ENCODE measurements at regions not wholly inside any gene's neighbourhood (a gene's known extent, or its start where the extent isn't known, plus 50 kb on each side); places are given as distances from the start of the nearest gene placed in this dataset.

DNA sequence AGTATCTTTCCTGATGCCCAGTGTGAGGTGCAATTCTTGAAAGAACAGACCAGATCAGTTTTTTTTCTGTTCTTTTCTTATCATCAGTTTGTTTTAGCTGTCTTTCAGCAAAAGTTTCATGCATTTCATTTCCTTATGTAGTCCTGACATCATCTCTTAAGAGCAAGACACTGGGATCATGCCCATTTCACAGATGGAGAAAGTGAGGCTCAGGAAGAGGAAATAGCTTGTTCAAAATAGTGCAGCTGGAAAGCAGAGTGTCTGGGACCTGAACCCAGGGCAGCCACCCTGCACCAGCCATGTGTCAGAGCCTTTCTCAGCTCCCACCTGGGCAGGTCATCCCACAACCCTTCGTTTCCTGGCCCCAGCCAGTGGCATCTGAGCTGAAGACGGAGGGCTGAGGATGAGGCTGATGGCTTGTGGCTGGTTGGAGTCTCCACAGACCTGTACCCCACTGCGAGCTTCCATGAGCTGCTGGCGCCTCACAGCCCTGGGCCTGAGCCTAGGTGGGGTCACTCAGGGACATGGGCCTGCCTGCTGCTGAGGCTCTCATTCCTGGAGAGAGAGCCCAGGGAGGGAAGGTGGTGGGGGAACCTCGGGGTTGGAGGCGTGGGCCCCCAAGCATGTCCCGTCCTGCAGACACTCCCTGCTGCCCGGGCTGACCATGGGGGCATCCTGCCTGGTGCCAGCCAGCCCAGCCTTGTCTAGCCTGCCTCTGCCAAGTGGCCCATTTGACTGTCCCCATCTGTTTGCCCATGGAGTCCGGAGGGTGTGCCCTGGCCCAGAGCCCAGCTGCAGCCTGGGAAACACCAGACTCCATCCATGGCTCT lies 61.8 kb downstream of the SMIM38 start:
- no peaks in the 10 kb centered on the region for H3F3A ChIP-seq (ENCODE audit: low read depth)
- no peaks in the 10 kb centered on the region for H3K27me3 ChIP-seq (ENCODE audit: insufficient read depth, low read length, poor library complexity, severe bottlenecking)
- no peak overlapping the region for H3K4me2 ChIP-seq (ENCODE audit: low read depth, low read length, poor library complexity, severe bottlenecking)
- no peak overlapping the region for H2AFZ ChIP-seq (ENCODE audit: low read length)
- H3K9me3 ChIP-seq (ENCODE audit: insufficient read depth, low read depth, low read length), result no peaks in the 10 kb centered on the region
- H4K20me1 ChIP-seq (ENCODE audit: insufficient read depth, low read length, poor library complexity, severe bottlenecking), result no peaks in the 10 kb centered on the region
- no peak overlapping the region for H3K4me3 ChIP-seq (ENCODE audit: low read length, poor library complexity, severe bottlenecking)
- H3K4me1 ChIP-seq (ENCODE audit: insufficient read depth, low read length, poor library complexity, severe bottlenecking), result no peaks in the 10 kb centered on the region
- H3K9ac ChIP-seq (ENCODE audit: low read depth, low read length, poor library complexity, severe bottlenecking), result no peak overlapping the region
- no peaks in the 10 kb centered on the region for H3K36me3 ChIP-seq (ENCODE audit: insufficient read depth, low read length)
- no peaks in the 10 kb centered on the region for H3K9me2 ChIP-seq (replicated peaks; ENCODE audit: low read depth, low read length)
- no peaks in the 10 kb centered on the region for H3K79me2 ChIP-seq (ENCODE audit: insufficient read depth, low read length)
- TF ChIP-seq, protein P1, sequence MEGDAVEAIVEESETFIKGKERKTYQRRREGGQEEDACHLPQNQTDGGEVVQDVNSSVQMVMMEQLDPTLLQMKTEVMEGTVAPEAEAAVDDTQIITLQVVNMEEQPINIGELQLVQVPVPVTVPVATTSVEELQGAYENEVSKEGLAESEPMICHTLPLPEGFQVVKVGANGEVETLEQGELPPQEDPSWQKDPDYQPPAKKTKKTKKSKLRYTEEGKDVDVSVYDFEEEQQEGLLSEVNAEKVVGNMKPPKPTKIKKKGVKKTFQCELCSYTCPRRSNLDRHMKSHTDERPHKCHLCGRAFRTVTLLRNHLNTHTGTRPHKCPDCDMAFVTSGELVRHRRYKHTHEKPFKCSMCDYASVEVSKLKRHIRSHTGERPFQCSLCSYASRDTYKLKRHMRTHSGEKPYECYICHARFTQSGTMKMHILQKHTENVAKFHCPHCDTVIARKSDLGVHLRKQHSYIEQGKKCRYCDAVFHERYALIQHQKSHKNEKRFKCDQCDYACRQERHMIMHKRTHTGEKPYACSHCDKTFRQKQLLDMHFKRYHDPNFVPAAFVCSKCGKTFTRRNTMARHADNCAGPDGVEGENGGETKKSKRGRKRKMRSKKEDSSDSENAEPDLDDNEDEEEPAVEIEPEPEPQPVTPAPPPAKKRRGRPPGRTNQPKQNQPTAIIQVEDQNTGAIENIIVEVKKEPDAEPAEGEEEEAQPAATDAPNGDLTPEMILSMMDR (conservative IDR thresholded peaks at IDR 0.05; ENCODE audit: low read length), result no peak
- no peak for TF ChIP-seq EZH2phosphoT487 (IDR thresholded peaks at IDR 0.05; ENCODE audit: borderline replicate concordance)

DNA sequence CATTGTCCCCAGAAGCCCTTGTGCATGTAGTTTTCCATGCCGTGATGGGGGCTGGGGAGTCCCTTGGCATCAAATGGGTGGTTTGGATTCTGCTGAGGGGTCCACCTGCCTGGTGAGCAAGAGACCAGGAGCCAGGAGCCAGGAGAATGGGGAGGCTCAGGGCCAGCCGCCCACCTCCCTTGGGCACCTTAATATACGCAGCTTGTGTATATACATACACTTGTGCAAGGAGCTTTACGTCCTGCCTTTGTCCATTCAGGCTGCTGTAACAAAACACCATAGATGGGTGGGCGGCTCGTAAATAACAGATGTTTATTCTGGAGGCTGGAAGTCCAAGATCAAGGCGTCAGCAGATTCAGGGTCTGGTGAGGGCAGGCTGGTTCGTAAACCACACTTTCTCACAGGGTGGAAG lies 62.5 kb downstream of the SMIM38 start:
- Histone ChIP-seq H3K27me3 (ENCODE audit: insufficient read depth, low read length, poor library complexity, severe bottlenecking) (no peaks in the 10 kb centered on the region), H3K79me2 (ENCODE audit: insufficient read depth, low read length) (no peaks in the 10 kb centered on the region), H3K9ac (ENCODE audit: low read depth, low read length, poor library complexity, severe bottlenecking) (no peak overlapping the region), H3K9me3 (ENCODE audit: insufficient read depth, low read depth, low read length) (no peaks in the 10 kb centered on the region), H3K36me3 (ENCODE audit: insufficient read depth, low read length) (no peaks in the 10 kb centered on the region), H3K4me2 (ENCODE audit: low read depth, low read length, poor library complexity, severe bottlenecking) (no peak overlapping the region), H3K4me1 (ENCODE audit: insufficient read depth, low read length, poor library complexity, severe bottlenecking) (no peaks in the 10 kb centered on the region), H3K9me2 (replicated peaks; ENCODE audit: low read depth, low read length) (no peaks in the 10 kb centered on the region), H3F3A (ENCODE audit: low read depth) (no peaks in the 10 kb centered on the region), H4K20me1 (ENCODE audit: insufficient read depth, low read length, poor library complexity, severe bottlenecking) (no peaks in the 10 kb centered on the region), H2AFZ (ENCODE audit: low read length) (no peak overlapping the region), H3K4me3 (ENCODE audit: low read length, poor library complexity, severe bottlenecking) (no peak overlapping the region)
- no peak for TF ChIP-seq EZH2phosphoT487 (IDR thresholded peaks at IDR 0.05; ENCODE audit: borderline replicate concordance)
- TF ChIP-seq, protein P1 (conservative IDR thresholded peaks at IDR 0.05; ENCODE audit: low read length), result no peak

DNA sequence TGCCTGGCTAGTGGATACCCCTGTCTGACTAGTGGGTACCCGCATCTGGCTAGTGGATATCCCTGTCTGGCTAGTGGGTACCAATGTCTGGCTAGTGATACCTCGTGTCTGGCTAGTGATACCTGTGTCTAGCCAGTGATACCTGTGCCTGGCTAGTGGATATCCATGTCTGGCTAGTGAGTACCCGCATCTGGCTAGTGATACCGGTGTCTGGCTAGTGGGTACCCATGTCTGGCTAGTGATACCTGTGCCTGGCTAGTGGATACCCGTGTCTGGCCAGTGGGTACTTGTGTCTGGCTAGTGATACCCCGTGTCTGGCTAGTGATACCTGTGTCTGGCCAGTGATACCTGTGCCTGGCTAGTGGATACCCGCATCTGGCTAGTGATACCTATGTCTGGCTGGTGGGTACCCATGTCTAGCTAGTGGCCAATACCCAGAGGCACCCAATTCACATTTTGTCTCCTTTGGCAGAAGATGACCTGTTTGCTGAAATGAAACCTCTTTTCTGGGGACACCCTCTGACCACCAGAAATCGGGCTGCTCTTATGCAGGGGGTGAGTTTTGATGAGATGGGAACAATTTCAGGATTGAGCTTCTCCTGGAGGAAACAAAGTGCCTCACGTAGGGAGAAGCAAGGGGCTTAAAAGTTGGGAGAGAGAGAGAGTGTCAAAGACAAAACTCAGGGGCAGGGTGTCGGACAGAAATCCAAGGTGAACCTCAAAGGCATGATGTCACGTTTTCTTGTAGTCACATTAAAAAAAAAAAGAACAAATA lies 63.4 kb downstream of the SMIM38 start:
- Histone ChIP-seq H3K4me2 (ENCODE audit: low read depth, low read length, poor library complexity, severe bottlenecking) (no peak overlapping the region), H3K9ac (ENCODE audit: low read depth, low read length, poor library complexity, severe bottlenecking) (no peak overlapping the region), H3K9me2 (replicated peaks; ENCODE audit: low read depth, low read length) (no peaks in the 10 kb centered on the region), H3K36me3 (ENCODE audit: insufficient read depth, low read length) (no peaks in the 10 kb centered on the region), H3F3A (ENCODE audit: low read depth) (no peaks in the 10 kb centered on the region), H3K4me1 (ENCODE audit: insufficient read depth, low read length, poor library complexity, severe bottlenecking) (no peaks in the 10 kb centered on the region), H3K4me3 (ENCODE audit: low read length, poor library complexity, severe bottlenecking) (no peak overlapping the region), H3K9me3 (ENCODE audit: insufficient read depth, low read depth, low read length) (no peaks in the 10 kb centered on the region), H4K20me1 (ENCODE audit: insufficient read depth, low read length, poor library complexity, severe bottlenecking) (no peaks in the 10 kb centered on the region), H3K79me2 (ENCODE audit: insufficient read depth, low read length) (no peaks in the 10 kb centered on the region), H3K27me3 (ENCODE audit: insufficient read depth, low read length, poor library complexity, severe bottlenecking) (no peaks in the 10 kb centered on the region), H2AFZ (ENCODE audit: low read length) (no peak overlapping the region)
- no peak for TF ChIP-seq EZH2phosphoT487 (IDR thresholded peaks at IDR 0.05; ENCODE audit: borderline replicate concordance)
- TF ChIP-seq, protein P1 (conservative IDR thresholded peaks at IDR 0.05; ENCODE audit: low read length), result no peak

Data from Loucy (cell line).